ENCODE measurements at regions not wholly inside any gene's neighbourhood (a gene's known extent, or its start where the extent isn't known, plus 50 kb on each side); places are given as distances from the start of the nearest gene placed in this dataset.
"Not testable (repeated sequence)": the region's sequence is repeated elsewhere in the genome, so short reads cannot be mapped to it uniquely, and the experiment has no call there.

DNA sequence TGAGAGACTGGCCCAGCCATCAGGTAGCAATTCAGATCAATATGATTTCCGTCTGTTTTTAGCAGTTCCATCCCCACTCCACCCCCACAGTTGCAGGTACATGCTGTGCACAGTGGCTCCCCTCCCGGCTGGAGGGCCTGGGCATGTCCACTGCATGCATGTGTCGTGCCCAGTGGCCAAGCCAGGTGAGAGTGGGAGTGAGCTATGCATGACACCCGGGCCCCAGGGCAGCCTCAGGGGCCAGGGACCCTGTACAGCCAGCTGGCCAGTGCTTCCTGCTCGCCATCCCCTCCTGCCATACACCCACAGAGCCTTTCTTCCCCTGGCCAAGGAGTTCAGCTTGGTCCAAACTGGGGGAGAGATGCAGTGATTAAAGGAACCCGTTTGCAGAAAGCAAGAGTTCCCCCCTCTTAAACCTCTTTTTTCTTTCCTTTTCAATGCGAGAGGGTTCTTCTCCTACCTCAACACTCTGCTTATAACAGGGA is 135.3 kb downstream of the THBS2 start:
- ChIA-PET CTCF (no interaction called here), POLR2A (no interaction called here)
- H3K4me3 ChIP-seq (ENCODE audit: low read depth, low read length): no peak overlapping the region
- TF ChIP-seq, protein P1, sequence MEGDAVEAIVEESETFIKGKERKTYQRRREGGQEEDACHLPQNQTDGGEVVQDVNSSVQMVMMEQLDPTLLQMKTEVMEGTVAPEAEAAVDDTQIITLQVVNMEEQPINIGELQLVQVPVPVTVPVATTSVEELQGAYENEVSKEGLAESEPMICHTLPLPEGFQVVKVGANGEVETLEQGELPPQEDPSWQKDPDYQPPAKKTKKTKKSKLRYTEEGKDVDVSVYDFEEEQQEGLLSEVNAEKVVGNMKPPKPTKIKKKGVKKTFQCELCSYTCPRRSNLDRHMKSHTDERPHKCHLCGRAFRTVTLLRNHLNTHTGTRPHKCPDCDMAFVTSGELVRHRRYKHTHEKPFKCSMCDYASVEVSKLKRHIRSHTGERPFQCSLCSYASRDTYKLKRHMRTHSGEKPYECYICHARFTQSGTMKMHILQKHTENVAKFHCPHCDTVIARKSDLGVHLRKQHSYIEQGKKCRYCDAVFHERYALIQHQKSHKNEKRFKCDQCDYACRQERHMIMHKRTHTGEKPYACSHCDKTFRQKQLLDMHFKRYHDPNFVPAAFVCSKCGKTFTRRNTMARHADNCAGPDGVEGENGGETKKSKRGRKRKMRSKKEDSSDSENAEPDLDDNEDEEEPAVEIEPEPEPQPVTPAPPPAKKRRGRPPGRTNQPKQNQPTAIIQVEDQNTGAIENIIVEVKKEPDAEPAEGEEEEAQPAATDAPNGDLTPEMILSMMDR (IDR thresholded peaks at IDR 0.05; ENCODE audit: insufficient read depth, low read length, missing control alignments): no peak
- DNase-seq (ENCODE audit: low read depth, low spot score): no peak

DNA sequence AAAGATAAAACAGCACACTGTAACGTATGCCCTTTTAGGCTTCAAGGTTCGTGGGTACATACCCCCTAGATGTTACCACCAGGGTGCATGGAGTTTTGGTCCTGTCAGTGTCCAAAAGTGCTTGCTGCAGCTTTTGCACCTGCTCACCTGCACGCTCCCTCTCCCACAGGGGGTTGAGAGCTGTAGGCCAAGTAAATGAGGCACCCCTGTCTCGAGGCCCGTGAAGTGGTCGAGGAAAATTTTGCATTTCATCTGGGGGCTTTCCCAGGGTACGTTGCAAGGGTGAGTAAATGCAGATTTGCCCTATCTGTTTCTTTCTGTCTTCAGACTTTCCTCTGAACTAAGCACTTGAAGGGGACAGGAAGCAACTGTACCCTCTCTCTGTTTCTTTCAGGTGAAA is 136.0 kb downstream of the THBS2 start:
- CTCF ChIA-PET: no interaction called here
- TF ChIP-seq, protein P1 (IDR thresholded peaks at IDR 0.05; ENCODE audit: insufficient read depth, low read length, missing control alignments): no peak
- no peak for DNase-seq (ENCODE audit: low read depth, low spot score)
- no peak overlapping the region for H3K4me3 ChIP-seq (ENCODE audit: low read depth, low read length)
- POLR2A ChIA-PET: no interaction called here

DNA sequence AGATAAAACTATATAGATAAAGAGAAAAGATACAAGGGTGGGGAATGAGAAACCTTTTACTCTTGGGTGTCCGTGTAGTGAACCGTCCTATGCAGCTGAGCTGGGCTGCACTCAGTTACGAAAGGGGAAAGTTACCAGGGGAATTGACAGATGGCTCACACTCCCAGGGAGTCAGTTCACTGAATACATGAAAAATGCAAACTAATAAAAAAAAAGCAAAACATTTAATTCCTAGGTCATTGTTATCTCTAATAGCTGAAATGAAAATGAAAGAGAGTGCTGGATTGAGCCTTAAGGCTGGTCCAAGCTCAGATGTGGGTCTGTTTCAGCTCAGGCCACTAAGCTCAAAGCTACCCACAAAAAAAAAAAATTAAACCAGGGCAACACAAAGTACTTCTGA is 138.0 kb downstream of the THBS2 start:
- TF ChIP-seq, protein P1 (IDR thresholded peaks at IDR 0.05; ENCODE audit: insufficient read depth, low read length, missing control alignments): no peak
- ChIA-PET POLR2A (no interaction called here), CTCF (interaction anchor here (0.7 to 2.2 kb wide), 3 partner anchors 8 to 16 kb away, joined by 3 to 8 read pairs (median 4); no protein-coding TSS in a partner anchor)
- no peak overlapping the region for H3K4me3 ChIP-seq (ENCODE audit: low read depth, low read length)
- no peak for DNase-seq (ENCODE audit: low read depth, low spot score)

DNA sequence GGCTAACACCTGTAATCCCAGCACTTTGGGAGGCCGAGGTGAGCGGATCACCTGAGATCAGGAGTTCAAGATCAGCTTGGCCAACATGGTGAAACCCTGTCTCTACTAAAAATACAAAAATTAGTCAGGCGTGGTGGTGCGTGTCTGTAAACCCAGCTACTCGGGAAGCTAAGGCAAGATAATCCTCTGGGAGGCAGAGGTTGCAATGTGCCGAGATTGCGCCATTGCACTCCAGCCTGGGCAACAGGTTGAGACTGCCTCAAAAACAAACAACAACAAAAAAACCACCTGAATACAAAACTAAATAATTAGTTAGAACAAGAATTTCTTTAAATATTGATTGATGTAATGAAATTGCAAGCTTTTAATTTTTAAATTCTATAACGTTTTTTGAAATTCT is 139.0 kb downstream of the THBS2 start:
- DNase-seq (ENCODE audit: low read depth, low spot score); H3K4me3 ChIP-seq (ENCODE audit: low read depth, low read length); POLR2A ChIA-PET: not testable (repeated sequence)
- CTCF ChIA-PET: interaction anchor here (0.9 to 2.2 kb wide), 4 partner anchors 9 to 157 kb away, joined by 4 to 8 read pairs (median 4); no protein-coding TSS in a partner anchor

DNA sequence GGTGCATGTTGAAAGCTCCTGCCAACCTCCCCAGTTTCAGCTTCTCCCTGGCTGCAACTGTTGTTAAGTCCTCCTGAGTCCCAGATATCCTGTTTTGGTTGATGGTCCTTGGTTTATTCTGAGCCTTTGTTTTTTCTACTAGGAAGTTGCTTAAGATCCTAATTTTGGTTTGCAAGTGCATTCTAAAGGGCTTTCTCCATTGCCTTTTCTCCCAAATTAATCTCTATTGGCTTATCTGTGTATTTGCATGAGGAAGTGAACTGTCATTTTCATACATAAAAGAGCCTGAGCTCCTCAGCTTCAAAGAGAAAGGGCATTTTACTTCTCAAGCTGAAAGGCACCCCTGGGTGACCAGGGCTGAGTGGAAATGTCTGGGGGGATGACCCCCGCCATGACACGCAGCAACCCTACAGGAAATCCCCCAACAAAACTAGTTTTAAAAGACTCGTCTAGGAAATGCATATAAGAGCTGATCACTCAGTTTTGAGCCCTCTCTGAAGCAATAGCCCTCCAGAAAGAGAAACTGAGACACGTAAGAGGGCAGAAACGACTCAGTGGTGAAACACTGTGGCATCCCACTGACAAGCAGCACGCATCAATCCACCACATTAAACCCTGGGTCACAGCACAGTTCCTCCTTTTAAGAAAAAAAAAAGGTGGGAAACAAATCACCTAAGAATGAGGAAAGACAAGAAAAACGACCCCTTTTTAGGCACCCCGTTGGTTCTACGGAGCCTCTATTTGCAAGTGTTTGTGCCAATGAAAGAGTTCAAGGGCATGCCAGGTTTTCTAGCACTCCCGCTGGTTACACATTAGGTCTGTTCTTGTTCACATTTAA is 140.9 kb downstream of the THBS2 start:
- DNase-seq (ENCODE audit: low read depth, low spot score): no peak
- no peak overlapping the region for H3K4me3 ChIP-seq (ENCODE audit: low read depth, low read length)
- ChIA-PET POLR2A (no interaction called here), CTCF (interaction anchor here (1.3 kb wide), 1 partner anchor 155 kb away, joined by 4 read pairs; no protein-coding TSS in a partner anchor)
- TF ChIP-seq, protein P1 (IDR thresholded peaks at IDR 0.05; ENCODE audit: insufficient read depth, low read length, missing control alignments): no peak

DNA sequence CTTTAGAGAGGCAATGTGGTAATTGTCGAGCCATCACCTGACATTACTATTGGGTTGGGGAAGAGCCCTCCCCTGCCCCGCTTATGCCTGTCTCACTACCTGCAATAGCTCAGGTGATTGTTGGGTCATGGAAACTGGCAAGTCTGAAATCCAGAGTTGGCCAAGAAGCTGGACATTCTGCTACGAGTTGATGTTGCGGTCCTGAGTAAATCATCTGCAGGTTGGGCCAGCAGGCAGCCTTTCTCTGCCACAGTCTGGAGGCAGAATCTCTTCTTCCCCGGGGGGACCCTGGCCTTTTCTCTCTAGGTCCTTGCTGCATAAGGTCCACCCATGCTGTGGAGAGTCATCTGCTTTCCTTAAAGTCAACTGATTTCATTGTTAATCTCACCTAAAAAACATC is 142.4 kb downstream of the THBS2 start:
- CTCF ChIA-PET: no interaction called here
- TF ChIP-seq, protein P1 (IDR thresholded peaks at IDR 0.05; ENCODE audit: insufficient read depth, low read length, missing control alignments): no peak
- DNase-seq (ENCODE audit: low read depth, low spot score): no peak
- POLR2A ChIA-PET: no interaction called here
- no peak overlapping the region for H3K4me3 ChIP-seq (ENCODE audit: low read depth, low read length)

Data from AG04449 (cell line).